ENCODE measurements at regions not wholly inside any gene's neighbourhood (a gene's known extent, or its start where the extent isn't known, plus 50 kb on each side); places are given as distances from the start of the nearest gene placed in this dataset.

DNA sequence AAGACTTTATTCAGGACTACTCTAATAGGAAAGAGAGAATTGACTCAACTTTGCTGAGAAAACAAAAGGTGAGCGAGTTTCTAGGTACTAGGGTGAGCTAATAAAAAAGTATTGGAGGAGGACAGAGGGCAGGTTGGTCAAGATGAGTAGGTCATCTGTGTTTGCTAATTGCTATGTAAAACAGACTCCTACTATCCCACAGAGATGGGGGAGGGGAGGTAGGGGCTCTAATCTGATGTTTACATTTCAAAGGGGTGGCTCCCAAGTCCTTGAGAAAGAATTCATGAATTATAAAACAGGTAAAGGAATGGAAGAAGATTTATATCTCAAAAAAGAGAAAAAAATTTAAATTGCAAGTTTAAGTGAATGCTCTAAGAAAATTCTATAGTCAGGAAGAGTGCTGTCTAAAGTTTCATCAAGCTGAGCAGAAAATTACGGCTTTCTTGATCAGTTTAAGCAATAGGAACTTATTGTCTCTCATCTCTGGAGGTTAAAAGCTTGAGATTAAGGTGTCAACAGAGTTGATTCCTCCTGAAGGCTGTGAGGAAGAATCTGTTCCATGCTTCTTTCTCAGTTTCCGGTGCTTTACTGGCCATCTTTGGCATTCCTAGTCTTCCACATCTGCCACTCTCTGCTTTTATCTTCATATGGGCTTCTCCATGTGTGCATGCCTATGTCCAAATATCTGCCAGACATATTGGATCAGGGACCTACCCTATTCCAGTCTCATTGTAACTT lies 790.3 kb downstream of the SLITRK5 start:
- TF ChIP-seq POLR2AphosphoS5 (IDR thresholded peaks at IDR 0.05; ENCODE audit: borderline replicate concordance, low read depth, low read length) = no peak
- TF ChIP-seq EZH2 (IDR thresholded peaks at IDR 0.05) = no peak
- TF ChIP-seq FOXP2 (optimal IDR thresholded peaks at IDR 0.05; ENCODE audit: control extremely low read depth, extremely low read length, insufficient read depth) = no peak
